Keratinocyte (primary cell): ENCODE measurements at regions not wholly inside any gene's neighbourhood (a gene's known extent, or its start where the extent isn't known, plus 50 kb on each side); places are given as distances from the start of the nearest gene placed in this dataset.

Source experiments
- DNase-seq: peaks from one replicate; pipeline ENCODE4 v3.0.0-alpha.2; 2011; ENCODE audit warnings: low read depth, missing footprints, low spot score
- FAIRE-seq: peaks from 2 replicates; lab custom pipeline; 2011; peaks lifted over from hg19 to GRCh38; lab: Jason Lieb, UNC
- H2AFZ ChIP-seq: 2 replicates; pipeline ENCODE4 v1.6.0; 2012; ENCODE audit warnings: low read length, control low read depth, inconsistent platforms; ENCODE audit not compliant: control insufficient read depth
- H3K27ac ChIP-seq: 2 replicates; pipeline ENCODE4 v1.5.1; 2011; ENCODE audit warnings: low read length; ENCODE audit not compliant: control insufficient read depth, insufficient read depth
- H3K27me3 ChIP-seq: 3 replicates; pipeline ENCODE4 v1.6.0; 2011; ENCODE audit warnings: low read length; ENCODE audit not compliant: control insufficient read depth, insufficient read depth; ENCODE audit errors: extremely low read depth
- H3K36me3 ChIP-seq, 2 experiments: 2 replicates in 1 of 2; 3 replicates in 1 of 2; pipeline ENCODE4 v1.5.1; 2011; ENCODE audit warnings: low read length in 2 of 2, mild to moderate bottlenecking in 1 of 2; ENCODE audit not compliant: control insufficient read depth in 2 of 2, insufficient read depth in 2 of 2; ENCODE audit errors: extremely low read depth in 1 of 2
- H3K4me1 ChIP-seq: 3 replicates; pipeline ENCODE4 v1.5.1; 2011; ENCODE audit warnings: low read length; ENCODE audit not compliant: control insufficient read depth, insufficient read depth; ENCODE audit errors: extremely low read depth
- H3K4me2 ChIP-seq: 3 replicates; pipeline ENCODE4 v1.6.0; 2011; ENCODE audit warnings: low read depth, low read length; ENCODE audit not compliant: control insufficient read depth, insufficient read depth; ENCODE audit errors: extremely low read depth
- H3K4me3 ChIP-seq, 3 experiments: fragments of 200-600 bp in 1 of 3; sonication (generic) in 1 of 3; 2 replicates in 2 of 3; 3 replicates in 1 of 3; pipeline ENCODE4 v1.5.1; 2011 to 2016; ENCODE audit warnings: low read length in 3 of 3, mild to moderate bottlenecking in 3 of 3, control low read depth in 2 of 3, inconsistent platforms in 1 of 3, low read depth in 1 of 3, mixed read lengths in 1 of 3, mixed run types in 1 of 3, moderate library complexity in 1 of 3; ENCODE audit not compliant: control insufficient read depth in 2 of 3, insufficient read depth in 2 of 3; ENCODE audit errors: extremely low read depth in 1 of 3
- H3K79me2 ChIP-seq: 2 replicates; pipeline ENCODE4 v1.6.0; 2012; ENCODE audit warnings: low read length; ENCODE audit not compliant: control insufficient read depth, insufficient read depth
- H3K9ac ChIP-seq: 3 replicates; pipeline ENCODE4 v1.6.0; 2011; ENCODE audit warnings: low read length; ENCODE audit not compliant: control insufficient read depth, insufficient read depth; ENCODE audit errors: extremely low read depth
- H3K9me1 ChIP-seq: 3 replicates; pipeline ENCODE4 v1.6.0; 2011; ENCODE audit warnings: low read length; ENCODE audit not compliant: control insufficient read depth, insufficient read depth; ENCODE audit errors: extremely low read depth
- H3K9me3 ChIP-seq: 2 replicates; pipeline ENCODE4 v1.5.1; 2012; ENCODE audit warnings: low read depth, low read length; ENCODE audit not compliant: control insufficient read depth
- H4K20me1 ChIP-seq: 3 replicates; pipeline ENCODE4 v1.6.0; 2011; ENCODE audit warnings: low read length; ENCODE audit not compliant: control insufficient read depth, insufficient read depth; ENCODE audit errors: extremely low read depth
- CTCF ChIP-seq, 3 experiments: IDR thresholded peaks in 1 of 3; conservative IDR thresholded peaks in 1 of 3; optimal IDR thresholded peaks in 1 of 3; 2 replicates in 2 of 3; 3 replicates in 1 of 3; pipeline versions ENCODE3 to v1.5.1; 2011; ENCODE audit warnings: low read length in 3 of 3, mild to moderate bottlenecking in 3 of 3, moderate library complexity in 2 of 3, control low read depth in 1 of 3, inconsistent platforms in 1 of 3; ENCODE audit not compliant: insufficient read depth in 2 of 3; ENCODE audit errors: extremely low read depth in 1 of 3
- EZH2 ChIP-seq: IDR thresholded peaks from one replicate; pipeline ENCODE4 v1.6.1; 2012; ENCODE audit warnings: inconsistent platforms, mild to moderate bottlenecking, low read length, moderate library complexity
- dilution Hi-C: fragments of 300-500 bp; cut with MboI; formaldehyde crosslinking; loops from one replicate; pipeline ENCODE4 v1.7.0; 2020; ENCODE audit warnings: low sequenced_read_pairs; ENCODE audit not compliant: extremely low pct_ligation_motif_present
- small RNA-seq, 3 experiments: library from RNA; depleted of rRNA; stranded (forward); fragments of <200 nt; gene quantifications; one replicate each; pipeline ENCODE3, GENCODE V24; 2012; ENCODE audit warnings: low read depth in 3 of 3, low replicate concordance in 1 of 3; ENCODE audit not compliant: insufficient read length in 3 of 3

GRCh38 chrX:117291760-117292159 is 824.9 kb downstream of the KLHL13 start:
- no peaks in the 10 kb centered on the region for H3K9me3 ChIP-seq
- no peak for TF ChIP-seq EZH2
- TF ChIP-seq CTCF (optimal IDR thresholded peaks at IDR 0.05 in 1 of 3, IDR thresholded peaks at IDR 0.05 in 1 of 3, conservative IDR thresholded peaks at IDR 0.05 in 1 of 3; ENCODE audit: extremely low read depth in 1 of 3, insufficient read depth in 2 of 3, low read length in 3 of 3): no peak
- no peaks in the 10 kb centered on the region for H4K20me1 ChIP-seq
- FAIRE-seq (no peak), DNase-seq (no peak)
- H3K4me2 ChIP-seq: no peak overlapping the region
- H3K27me3 ChIP-seq: no peaks in the 10 kb centered on the region
- no peaks in the 10 kb centered on the region for H3K4me1 ChIP-seq
- dilution Hi-C loops: no loop called here
- H3K79me2 ChIP-seq: no peaks in the 10 kb centered on the region
- no peak overlapping the region for H2AFZ ChIP-seq
- no peak overlapping the region for H3K4me3 ChIP-seq
- H3K9ac ChIP-seq: no peak overlapping the region
- no peak overlapping the region for H3K27ac ChIP-seq
- H3K36me3 ChIP-seq: no peaks in the 10 kb centered on the region
- no peaks in the 10 kb centered on the region for H3K9me1 ChIP-seq

DNA sequence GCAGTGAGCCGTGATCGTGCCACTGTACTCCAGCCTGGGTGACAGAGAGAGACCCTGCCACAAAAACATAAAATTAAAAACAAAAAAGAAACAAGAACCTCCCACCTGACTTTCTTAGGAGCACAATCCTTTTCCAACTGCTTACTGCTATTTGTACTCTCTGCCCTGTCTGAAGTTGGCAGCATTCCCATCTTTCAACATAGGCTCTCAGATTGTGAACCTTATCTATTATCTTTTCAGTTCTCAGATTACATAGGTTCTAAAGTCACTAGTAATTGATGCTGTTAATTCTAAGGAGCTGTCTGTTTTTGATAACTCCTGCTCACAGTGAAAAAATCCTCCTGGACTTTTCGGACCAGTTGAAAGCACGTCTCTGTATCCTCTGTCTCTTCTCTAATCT is 812.2 kb upstream of the CT83 start:
- no peak for FAIRE-seq
- H3K4me1 ChIP-seq: no peaks in the 10 kb centered on the region
- TF ChIP-seq EZH2: no peak
- TF ChIP-seq CTCF (optimal IDR thresholded peaks at IDR 0.05 in 1 of 3, IDR thresholded peaks at IDR 0.05 in 1 of 3, conservative IDR thresholded peaks at IDR 0.05 in 1 of 3; ENCODE audit: extremely low read depth in 1 of 3, insufficient read depth in 2 of 3, low read length in 3 of 3): no peak

More for the DNA sequence above, 812.2 kb upstream of the CT83 start:
- Histone ChIP-seq H3K9me3 (no peaks in the 10 kb centered on the region), H3K79me2 (no peaks in the 10 kb centered on the region), H3K27me3 (no peaks in the 10 kb centered on the region), H3K27ac (no peak overlapping the region), H2AFZ (no peak overlapping the region), H4K20me1 (no peaks in the 10 kb centered on the region), H3K4me2 (no peak overlapping the region), H3K4me3 (no peak overlapping the region), H3K9me1 (no peaks in the 10 kb centered on the region), H3K9ac (no peak overlapping the region), H3K36me3 (no peaks in the 10 kb centered on the region)
- dilution Hi-C loops: no loop called here
- DNase-seq: no peak

Small RNAs in the stretch of these regions (small RNA-seq; reads per million reads assigned to genes)
- 0 reads per million in 3 experiments for gene AC005002.2
